ENCODE measurements at regions not wholly inside any gene's neighbourhood (a gene's known extent, or its start where the extent isn't known, plus 50 kb on each side); places are given as distances from the start of the nearest gene placed in this dataset.
A peak's percentile ranks its signal among the peaks of the same experiment; 100 is the strongest.

- DNase-seq (ENCODE audit: low read depth in 4 of 4, low spot score in 2 of 4), result no peak
Observed at GRCh38 chr6:56349194-56349593, 101.8 kb upstream of the COL21A1 start.

GRCh38 chr6:56348578-56348977 lies 101.2 kb upstream of the COL21A1 start:
- DNase-seq (ENCODE audit: low read depth in 4 of 4, low spot score in 2 of 4), result no peak

GRCh38 chr6:56347526-56347925 lies 100.1 kb upstream of the COL21A1 start:
- no peak for DNase-seq (ENCODE audit: low read depth in 4 of 4, low spot score in 2 of 4)

GRCh38 chr6:56346958-56347357 lies 99.6 kb upstream of the COL21A1 start:
- no peak for DNase-seq (ENCODE audit: low read depth in 4 of 4, low spot score in 2 of 4)

- no peak for DNase-seq (ENCODE audit: low read depth in 4 of 4, low spot score in 2 of 4)
Observed at GRCh38 chr6:56345376-56345995, 98.1 kb upstream of the COL21A1 start.

- no peak for DNase-seq (ENCODE audit: low read depth in 4 of 4, low spot score in 2 of 4)
Observed at GRCh38 chr6:56343295-56343694, 95.9 kb upstream of the COL21A1 start.

- no peak for DNase-seq (ENCODE audit: low read depth in 4 of 4, low spot score in 2 of 4)
Observed at GRCh38 chr6:56339524-56339923, 92.1 kb upstream of the COL21A1 start.

GRCh38 chr6:56335726-56336125 lies 88.3 kb upstream of the COL21A1 start:
- DNase-seq (ENCODE audit: low read depth in 4 of 4, low spot score in 2 of 4), result no peak

- DNase-seq (ENCODE audit: low read depth in 4 of 4, low spot score in 2 of 4), result no peak
Observed at GRCh38 chr6:56334937-56335336, 87.6 kb upstream of the COL21A1 start.

- DNase-seq (ENCODE audit: low read depth in 4 of 4, low spot score in 2 of 4), result peak; percentile 32 to 73 (median 66)
Observed at GRCh38 chr6:56329271-56330050, 82.1 kb upstream of the COL21A1 start.

- DNase-seq (ENCODE audit: low read depth in 4 of 4, low spot score in 2 of 4), result peak in 1 of 4 donors; percentile 34
Observed at GRCh38 chr6:56328728-56329090, 81.3 kb upstream of the COL21A1 start.

- peak in 2 of 4 donors; percentile 23 to 34 for DNase-seq (ENCODE audit: low read depth in 4 of 4, low spot score in 2 of 4)
Observed at GRCh38 chr6:56327946-56328727, 80.8 kb upstream of the COL21A1 start.

GRCh38 chr6:56324396-56324795 lies 77.0 kb upstream of the COL21A1 start:
- no peak for DNase-seq (ENCODE audit: low read depth in 4 of 4, low spot score in 2 of 4)

- DNase-seq (ENCODE audit: low read depth in 4 of 4, low spot score in 2 of 4), result no peak
Observed at GRCh38 chr6:56318851-56319250, 71.5 kb upstream of the COL21A1 start.

GRCh38 chr6:56314683-56315523 lies 67.5 kb upstream of the COL21A1 start:
- DNase-seq (ENCODE audit: low read depth in 4 of 4, low spot score in 2 of 4), result no peak

- DNase-seq (ENCODE audit: low read depth in 4 of 4, low spot score in 2 of 4), result no peak
Observed at GRCh38 chr6:56311533-56312448, 64.4 kb upstream of the COL21A1 start.

- DNase-seq (ENCODE audit: low read depth in 4 of 4, low spot score in 2 of 4), result no peak
Observed at GRCh38 chr6:56311061-56311460, 63.7 kb upstream of the COL21A1 start.

- DNase-seq (ENCODE audit: low read depth in 4 of 4, low spot score in 2 of 4), result no peak
Observed at GRCh38 chr6:56310241-56310640, 62.9 kb upstream of the COL21A1 start.

GRCh38 chr6:56299916-56300315 lies 52.5 kb upstream of the COL21A1 start:
- DNase-seq (ENCODE audit: low read depth in 4 of 4, low spot score in 2 of 4), result no peak

All from left renal cortex interstitium (tissue), 4 donors.